Embryonic facial prominence (tissue), 1 donor: ENCODE measurements at regions not wholly inside any gene's neighbourhood (a gene's known extent, or its start where the extent isn't known, plus 50 kb on each side); places are given as distances from the start of the nearest gene placed in this dataset.

Source experiments
- DNase-seq: peaks from one replicate; pipeline ENCODE4 v3.0.0-alpha.2; 2016; ENCODE audit errors: extremely low spot score

GRCh38 chr9:88229434-88229833 lies 91.2 kb upstream of the SPATA31C2 start:
- no peak for DNase-seq

- no peak for DNase-seq
Observed at GRCh38 chr9:88224938-88225337, 86.7 kb upstream of the SPATA31C2 start.

DNA sequence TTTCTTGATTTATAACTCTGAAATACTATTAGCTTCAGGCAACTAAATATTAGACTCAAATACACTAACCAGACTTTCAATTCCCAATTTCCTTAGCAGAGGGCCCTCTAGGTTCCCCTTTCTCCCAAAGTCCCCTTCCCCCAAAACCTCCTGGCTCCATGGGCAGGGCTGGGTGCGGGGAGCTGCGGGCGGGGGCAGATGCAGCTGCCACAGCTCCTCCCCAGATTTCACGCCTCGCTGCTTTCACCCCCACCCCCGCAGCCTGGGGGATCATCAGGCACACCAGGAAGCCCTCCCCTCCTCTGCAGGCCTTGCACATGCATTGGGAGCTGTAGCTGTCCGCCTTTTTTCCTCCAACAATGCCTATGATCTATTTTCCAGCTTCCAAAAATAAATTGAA lies 82.8 kb upstream of the SPATA31C2 start:
- DNase-seq, result no peak

DNA sequence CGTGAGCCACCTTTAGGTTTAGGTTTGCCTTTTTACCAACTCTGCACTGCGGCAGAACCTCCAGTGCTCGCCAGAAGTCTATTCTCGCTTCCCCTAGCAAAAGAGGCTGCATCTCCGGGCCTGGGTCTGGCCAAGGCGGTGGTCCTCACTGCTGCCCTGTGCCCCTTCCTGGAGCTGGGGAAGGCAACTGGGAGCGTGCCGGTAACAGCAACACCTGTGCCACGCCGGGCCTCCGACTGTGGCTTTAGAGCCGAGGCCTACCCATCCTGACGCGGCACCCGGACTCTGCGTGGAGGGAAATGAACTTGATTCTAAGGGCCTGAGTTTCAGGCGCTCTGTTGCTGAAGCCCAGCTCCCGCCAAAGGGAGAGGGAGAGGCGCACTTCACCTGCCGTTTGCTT lies 82.4 kb upstream of the SPATA31C2 start:
- no peak for DNase-seq

DNA sequence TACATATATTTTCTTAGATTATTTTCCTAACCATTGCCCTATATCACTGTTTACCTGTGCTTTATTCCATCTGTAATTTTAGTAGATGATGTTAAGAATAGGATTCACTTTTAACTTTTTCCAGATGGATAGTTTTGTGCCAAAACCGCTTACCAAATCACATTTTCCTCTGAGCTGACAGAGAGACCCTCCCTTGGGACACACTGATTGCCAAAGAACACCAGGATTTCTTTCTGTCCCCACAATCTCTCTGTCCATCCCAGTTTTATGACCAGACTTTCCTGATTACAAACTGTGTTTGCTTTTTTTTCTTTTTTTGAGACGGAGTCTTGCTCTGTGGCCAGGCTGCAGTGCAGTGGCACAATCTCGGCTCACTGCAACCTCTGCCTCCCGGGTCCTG lies 81.3 kb upstream of the SPATA31C2 start:
- DNase-seq, result no peak

DNA sequence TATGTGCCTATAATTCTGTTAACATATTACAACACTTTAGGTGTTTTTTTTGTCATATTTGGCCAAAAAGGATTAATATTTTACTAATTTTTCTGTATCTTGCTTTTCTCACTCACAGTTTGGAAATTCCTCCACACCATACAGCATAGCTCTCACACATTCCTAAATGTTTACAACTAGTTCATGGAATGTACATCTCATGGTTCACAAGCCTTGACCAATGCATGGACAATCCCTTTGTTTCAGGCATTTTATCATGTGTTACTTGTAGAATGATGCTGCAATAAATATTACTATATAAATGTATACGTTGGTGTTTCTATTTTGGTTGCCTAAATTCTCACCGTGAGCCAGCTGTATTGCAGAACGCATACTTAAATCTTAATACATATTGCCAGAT lies 80.5 kb upstream of the SPATA31C2 start:
- DNase-seq, result no peak

- DNase-seq, result no peak
Observed at GRCh38 chr9:88216126-88216995, 78.1 kb upstream of the SPATA31C2 start.

- no peak for DNase-seq
Observed at GRCh38 chr9:88215196-88216125, 77.2 kb upstream of the SPATA31C2 start.

DNA sequence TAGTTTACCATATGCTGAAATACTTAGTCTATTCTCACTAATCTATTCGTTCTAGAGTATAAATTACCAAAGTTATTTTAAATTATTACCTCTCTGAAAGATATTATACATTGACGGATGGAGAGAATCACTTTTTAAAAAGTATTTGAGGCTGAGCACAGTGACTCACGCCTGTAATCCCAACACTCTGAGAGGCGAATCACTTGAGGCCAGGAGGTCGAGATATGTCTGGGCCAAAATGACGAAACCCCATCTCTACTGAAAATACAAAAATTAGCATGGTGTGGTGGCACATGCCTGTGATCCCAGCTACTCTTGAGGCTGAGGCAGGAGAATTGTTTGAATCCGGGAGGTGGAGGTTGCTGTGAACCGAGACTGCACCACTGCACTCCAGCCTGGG lies 64.0 kb upstream of the SPATA31C2 start:
- DNase-seq, result no peak

GRCh38 chr9:88198341-88198807 lies 60.1 kb upstream of the SPATA31C2 start:
- no peak for DNase-seq

- peak; percentile 22 for DNase-seq
Observed at GRCh38 chr9:88197781-88198340, 59.6 kb upstream of the SPATA31C2 start.

GRCh38 chr9:88197016-88197415 lies 58.7 kb upstream of the SPATA31C2 start:
- no peak for DNase-seq

GRCh38 chr9:88196142-88196790 lies 58.0 kb upstream of the SPATA31C2 start:
- DNase-seq, result no peak

GRCh38 chr9:88193766-88194165 lies 55.5 kb upstream of the SPATA31C2 start:
- DNase-seq, result no peak

GRCh38 chr9:88191456-88191855 lies 53.2 kb upstream of the SPATA31C2 start:
- no peak for DNase-seq

DNA sequence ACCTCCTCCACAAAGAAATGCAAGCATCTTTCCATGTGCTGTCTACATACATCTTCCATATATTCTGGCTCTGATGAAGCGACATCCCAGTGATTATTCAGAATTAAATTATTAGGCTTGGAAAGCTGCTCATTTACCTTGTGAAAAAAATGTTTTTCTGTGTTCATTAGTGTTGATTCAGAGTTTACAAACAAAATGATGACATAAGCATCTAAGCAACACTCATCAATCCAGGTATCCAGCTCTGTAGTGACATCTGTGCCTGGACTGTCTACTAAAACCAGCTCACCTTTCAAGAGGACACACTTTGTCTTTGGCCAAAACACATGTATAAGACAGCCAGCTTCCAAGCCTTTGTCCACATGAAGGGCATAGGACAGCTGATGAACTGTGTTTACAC lies 51.1 kb upstream of the SPATA31C2 start:
- no peak for DNase-seq
